GM12892 (cell line): ENCODE measurements at regions not wholly inside any gene's neighbourhood (a gene's known extent, or its start where the extent isn't known, plus 50 kb on each side); places are given as distances from the start of the nearest gene placed in this dataset.

Source experiments
- DNase-seq: peaks from one replicate; pipeline ENCODE4 v3.0.0; 2011; ENCODE audit not compliant: insufficient read length
- FAIRE-seq: peaks from 2 replicates; lab custom pipeline; 2011; peaks lifted over from hg19 to GRCh38; lab: Jason Lieb, UNC
- POLR2A ChIP-seq: IDR thresholded peaks from 2 replicates; pipeline ENCODE4 v1.6.1; 2011; ENCODE audit warnings: low read depth, low read length, control low read depth
- POLR2AphosphoS5 ChIP-seq: IDR thresholded peaks from 2 replicates; pipeline ENCODE4 v1.6.1; 2011; ENCODE audit warnings: low read depth, low read length, control low read depth
- TAF1 ChIP-seq: IDR thresholded peaks from 2 replicates; pipeline ENCODE4 v1.6.1; 2011; ENCODE audit warnings: low read depth, mild to moderate bottlenecking, control low read depth, low read length, borderline replicate concordance

- FAIRE-seq, result no peak
- TF ChIP-seq POLR2AphosphoS5 (no peak), TAF1 (no peak), POLR2A (no peak)
- no peak for DNase-seq
Observed at GRCh38 chr11:70758206-70758605, 359.9 kb downstream of the CTTN start.

GRCh38 chr11:70759846-70760245, 361.5 kb downstream of the CTTN start:
- FAIRE-seq, result no peak
- TF ChIP-seq TAF1 (no peak), POLR2A (no peak), POLR2AphosphoS5 (no peak)
- no peak for DNase-seq

- TF ChIP-seq TAF1 (no peak), POLR2AphosphoS5 (no peak), POLR2A (no peak)
- DNase-seq, result no peak
- no peak for FAIRE-seq
Observed at GRCh38 chr11:70760416-70761020, 362.2 kb downstream of the CTTN start.

GRCh38 chr11:70761094-70761907, 363.0 kb downstream of the CTTN start:
- DNase-seq (no peak), FAIRE-seq (no peak)
- TF ChIP-seq POLR2AphosphoS5 (no peak), TAF1 (no peak), POLR2A (no peak)

- no peak for FAIRE-seq
- no peak for DNase-seq
- no peak for TF ChIP-seq POLR2A
- no peak for TF ChIP-seq TAF1
- TF ChIP-seq POLR2AphosphoS5, result no peak
Observed at GRCh38 chr11:70761908-70762337, 363.6 kb downstream of the CTTN start.

- TF ChIP-seq TAF1 (no peak), POLR2A (no peak), POLR2AphosphoS5 (no peak)
- FAIRE-seq (no peak), DNase-seq (no peak)
Observed at GRCh38 chr11:70762810-70763209, 364.5 kb downstream of the CTTN start.

- FAIRE-seq (no peak), DNase-seq (no peak)
Observed at GRCh38 chr11:70763606-70764005, 365.3 kb downstream of the CTTN start.

GRCh38 chr11:70764356-70764905, 366.1 kb downstream of the CTTN start:
- FAIRE-seq, result no peak

More at GRCh38 chr11:70763606-70764005, 365.3 kb downstream of the CTTN start:
- no peak for TF ChIP-seq TAF1
- no peak for TF ChIP-seq POLR2AphosphoS5
- TF ChIP-seq POLR2A, result no peak

GRCh38 chr11:70766901-70767300, 368.6 kb downstream of the CTTN start:
- FAIRE-seq, result no peak
- DNase-seq, result no peak
- TF ChIP-seq POLR2AphosphoS5 (no peak), POLR2A (no peak), TAF1 (no peak)

More at GRCh38 chr11:70764356-70764905, 366.1 kb downstream of the CTTN start:
- no peak for DNase-seq
- TF ChIP-seq POLR2AphosphoS5 (no peak), TAF1 (no peak), POLR2A (no peak)

GRCh38 chr11:70768346-70769095, 370.2 kb downstream of the CTTN start:
- no peak for FAIRE-seq
- TF ChIP-seq POLR2A, result no peak
- no peak for TF ChIP-seq TAF1
- no peak for TF ChIP-seq POLR2AphosphoS5
- no peak for DNase-seq

GRCh38 chr11:70769106-70769505, 370.8 kb downstream of the CTTN start:
- TF ChIP-seq POLR2AphosphoS5 (no peak), POLR2A (no peak), TAF1 (no peak)
- DNase-seq (no peak), FAIRE-seq (no peak)

- TF ChIP-seq TAF1, result no peak
- TF ChIP-seq POLR2AphosphoS5, result no peak
- TF ChIP-seq POLR2A, result no peak
- DNase-seq (no peak), FAIRE-seq (no peak)
Observed at GRCh38 chr11:70769521-70769920, 371.2 kb downstream of the CTTN start.
